GM18858 (cell line): ENCODE measurements at regions not wholly inside any gene's neighbourhood (a gene's known extent, or its start where the extent isn't known, plus 50 kb on each side); places are given as distances from the start of the nearest gene placed in this dataset.
"Not testable (repeated sequence)": the region's sequence is repeated elsewhere in the genome, so short reads cannot be mapped to it uniquely, and the experiment has no call there.

ENCODE experiments used
- ATAC-seq: cut with Tn5 transposase; IDR thresholded peaks from one replicate; pipeline ENCODE4 v1.9.1; 2021; ENCODE audit not compliant: unreplicated experiment

DNA sequence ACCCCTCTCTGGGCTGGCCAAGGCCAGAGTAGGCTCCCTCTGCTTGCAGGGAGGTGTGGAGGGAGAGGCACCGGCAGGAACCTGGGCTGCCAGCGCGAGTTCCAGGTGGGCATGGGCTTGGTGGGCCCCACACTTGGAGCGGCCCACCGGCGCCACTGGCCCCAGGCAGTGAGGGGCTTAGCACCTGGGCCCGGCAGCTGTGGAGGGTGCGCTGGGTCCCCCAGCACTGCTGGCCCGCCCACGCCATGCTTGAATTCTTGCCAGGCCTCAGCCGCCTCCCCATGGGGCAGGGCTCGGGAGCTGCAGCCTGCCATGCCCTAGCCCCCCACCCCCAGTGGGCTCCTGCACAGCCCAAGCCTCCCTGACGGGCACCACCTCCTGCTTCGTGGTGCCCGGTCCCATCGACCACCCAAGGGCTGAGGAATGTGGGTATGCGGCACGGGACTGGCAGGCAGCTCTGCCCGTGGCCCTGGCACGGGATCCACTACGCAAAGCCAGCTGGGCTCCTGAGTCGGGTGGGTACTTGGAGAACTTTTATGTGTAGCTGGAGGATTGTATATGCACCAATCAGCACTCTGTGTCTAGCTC is 1648.0 kb downstream of the OLFM4 start:
- no peak for ATAC-seq

DNA sequence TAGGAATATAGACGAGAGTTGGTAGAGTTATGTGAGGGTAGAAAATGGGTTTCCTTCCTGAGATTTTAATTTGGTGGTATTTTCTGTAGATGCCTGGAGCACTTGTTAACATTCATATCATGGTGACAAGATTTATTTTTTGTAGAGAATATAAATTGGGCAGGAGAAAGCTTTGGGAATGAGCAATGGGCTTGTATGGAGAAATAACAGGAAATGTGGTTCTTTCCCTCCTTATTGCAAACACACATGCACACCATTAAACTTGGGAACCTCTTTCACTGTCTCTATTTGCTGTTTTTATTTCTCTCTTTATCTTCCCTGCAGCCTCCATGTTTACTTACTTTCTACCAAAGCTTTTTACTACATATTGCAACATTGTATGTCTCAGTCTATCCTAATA is 1653.6 kb downstream of the OLFM4 start:
- ATAC-seq, result no peak

DNA sequence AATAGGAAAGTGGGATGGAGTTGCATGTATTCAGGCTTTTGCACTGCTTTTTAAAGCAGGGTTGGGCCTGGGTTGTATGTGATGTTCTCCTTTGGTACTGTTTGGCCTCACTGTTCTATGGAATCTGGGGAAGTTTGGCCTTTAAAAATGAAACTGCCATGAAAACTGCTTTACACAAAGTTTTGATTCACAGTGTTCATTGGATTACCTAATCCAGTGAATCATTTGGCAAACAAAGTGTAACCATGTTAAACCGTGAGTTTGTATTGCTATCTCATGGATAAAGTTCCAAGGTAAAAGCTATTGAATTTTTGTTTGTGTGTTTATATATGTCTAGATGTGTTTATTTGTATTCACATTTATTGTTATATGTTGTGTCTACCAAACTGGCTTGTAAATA is 1658.6 kb downstream of the OLFM4 start:
- no peak for ATAC-seq

DNA sequence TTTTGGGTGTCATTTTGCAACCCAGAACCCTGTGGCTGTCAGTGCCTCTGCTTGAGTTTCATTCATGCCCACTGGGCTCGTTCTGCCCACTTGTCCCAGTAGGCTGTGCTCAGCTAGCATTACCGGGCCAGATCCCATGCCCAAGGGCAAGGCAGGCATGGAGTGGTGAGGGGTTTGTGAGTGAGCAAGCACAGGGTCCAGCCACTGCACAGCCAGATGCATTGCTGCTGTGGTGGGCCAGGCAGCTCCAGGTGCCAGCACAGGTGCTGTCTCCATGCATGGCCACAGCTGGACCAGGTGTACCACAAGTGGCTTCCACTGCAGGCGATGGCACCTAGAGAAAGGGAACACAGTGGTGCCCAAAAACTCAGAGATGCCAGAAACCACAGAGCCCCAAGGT is 1671.2 kb downstream of the OLFM4 start:
- ATAC-seq, result no peak

DNA sequence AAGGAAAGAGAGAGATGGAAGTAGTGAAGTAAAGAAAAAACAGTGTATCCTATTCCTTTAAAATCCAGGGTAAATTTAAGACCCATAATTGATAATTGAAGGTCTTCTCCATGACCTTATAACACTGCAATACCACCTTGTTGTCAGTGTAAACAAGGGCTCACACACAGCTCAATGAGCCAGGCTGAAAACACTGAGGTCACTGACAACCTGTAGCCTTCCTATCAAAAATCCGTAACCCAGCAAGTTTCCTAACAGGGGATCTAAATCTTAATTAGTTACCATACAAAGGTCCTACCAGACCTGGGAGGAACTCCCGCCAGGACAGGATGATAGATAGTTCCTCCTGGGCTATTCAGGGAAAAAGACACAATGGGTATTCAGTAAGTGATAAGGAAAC is 1677.1 kb downstream of the OLFM4 start:
- ATAC-seq, result no peak

DNA sequence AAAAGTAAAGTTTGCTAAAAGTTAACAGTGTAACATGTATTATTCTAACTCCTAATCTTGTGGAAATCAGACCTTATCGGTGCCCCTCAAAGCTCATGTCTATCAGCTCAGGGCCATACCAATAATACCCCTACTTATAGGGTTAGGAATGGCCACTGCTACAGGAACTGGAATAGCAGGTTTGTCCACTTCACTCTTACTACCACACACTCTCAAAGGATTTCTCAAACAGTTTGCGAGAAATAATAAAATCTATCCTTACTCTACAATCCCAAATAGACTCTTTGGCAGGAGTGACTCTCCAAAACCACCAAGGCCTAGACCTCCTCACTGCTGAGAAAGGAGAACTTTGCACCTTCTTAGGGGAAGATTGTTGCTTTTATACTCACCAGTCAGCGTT is 1677.7 kb downstream of the OLFM4 start:
- ATAC-seq, result no peak

DNA sequence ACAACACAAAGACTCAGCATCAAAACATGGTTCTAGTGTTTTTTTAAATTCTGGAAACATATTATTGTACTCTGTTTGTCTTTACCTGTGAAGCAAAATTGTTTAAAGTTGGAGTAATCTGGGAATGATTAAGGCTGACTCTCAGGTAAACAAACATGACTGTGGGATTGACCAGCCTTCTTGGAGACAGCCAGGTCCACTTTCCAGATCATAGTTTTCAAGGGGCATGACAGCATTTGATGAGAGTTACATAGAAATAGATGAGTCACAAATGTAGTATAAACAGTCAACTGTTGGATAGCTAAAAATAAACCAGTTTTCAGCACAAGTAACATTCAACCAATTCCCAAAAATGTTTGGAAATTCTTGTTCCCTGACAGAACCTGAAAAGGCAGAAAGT is 1680.9 kb downstream of the OLFM4 start:
- ATAC-seq, result no peak

DNA sequence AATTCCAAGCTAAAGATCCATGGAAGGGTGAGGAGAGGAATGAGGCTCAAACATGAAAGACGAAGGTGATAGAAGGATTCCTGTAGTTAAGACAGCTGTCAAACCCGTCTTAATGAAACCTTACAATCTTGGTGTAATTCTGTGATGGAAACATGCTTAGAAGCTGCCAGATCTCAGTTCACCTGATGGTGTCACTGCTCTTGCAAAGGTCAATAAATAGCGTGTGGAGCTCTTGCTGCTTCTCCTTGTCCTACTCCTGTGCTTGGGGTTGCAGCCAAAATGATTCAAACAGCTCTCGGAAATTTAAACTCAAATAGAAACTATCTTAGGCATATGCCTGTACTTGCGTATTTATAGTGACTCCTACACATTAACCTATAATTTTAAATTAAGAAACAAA is 1705.0 kb downstream of the OLFM4 start:
- ATAC-seq, result no peak

DNA sequence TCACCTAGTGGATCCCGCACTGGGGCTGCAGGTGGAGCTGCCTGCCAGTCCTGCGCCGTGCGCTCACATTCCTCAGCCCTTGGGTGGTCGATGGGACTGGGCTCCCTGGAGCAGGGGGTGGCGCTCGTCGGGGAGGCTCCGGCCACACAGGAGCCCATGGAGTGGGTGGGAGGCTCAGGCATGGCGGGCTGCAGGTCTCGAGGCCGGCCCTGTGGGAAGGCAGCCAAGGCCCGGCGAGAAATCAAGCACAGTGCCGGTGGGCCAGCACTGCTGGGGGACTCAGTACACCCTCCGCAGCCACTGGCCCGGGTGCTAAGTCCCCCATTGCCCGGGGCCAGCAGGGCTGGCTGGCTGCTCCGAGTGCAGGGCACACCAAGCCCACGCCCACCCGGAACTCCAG is 1708.6 kb downstream of the OLFM4 start:
- ATAC-seq, result not testable (repeated sequence)

DNA sequence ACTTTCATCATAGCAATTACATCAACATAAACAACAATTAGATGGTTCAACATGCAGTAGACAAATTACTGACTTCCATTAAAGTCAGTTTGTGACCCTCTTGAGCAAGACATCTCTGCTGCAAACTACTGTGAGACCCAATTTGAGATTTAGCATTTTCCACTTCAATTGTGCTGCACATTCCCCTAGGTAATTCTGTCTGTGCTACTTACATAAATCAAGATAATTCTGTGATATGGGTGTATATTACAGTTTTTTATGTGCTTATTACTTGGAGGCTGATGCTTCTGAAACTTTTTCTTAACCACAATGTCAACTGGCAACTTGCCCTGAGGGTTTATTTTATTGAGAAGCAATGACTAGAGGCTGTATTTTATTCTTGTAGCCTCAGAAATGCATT is 1714.4 kb downstream of the OLFM4 start:
- no peak for ATAC-seq

DNA sequence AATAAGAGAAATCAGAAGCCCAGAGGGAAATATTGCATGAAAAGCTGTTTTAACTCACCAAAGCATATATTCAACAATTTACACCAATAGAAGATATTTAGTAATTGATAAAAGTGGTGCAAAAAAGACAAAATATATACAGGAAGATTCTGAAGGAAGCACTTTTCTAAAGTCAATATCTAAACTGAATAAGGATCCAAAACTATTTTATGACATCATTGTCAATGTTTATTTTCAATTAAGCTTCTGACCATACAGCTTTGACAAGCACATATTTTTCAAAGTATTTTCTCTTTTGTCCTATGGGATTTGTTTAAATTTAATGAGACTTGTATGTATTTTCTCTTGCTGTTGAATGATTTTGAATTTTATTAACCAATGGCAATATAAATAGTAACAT is 1716.1 kb downstream of the OLFM4 start:
- ATAC-seq, result no peak

DNA sequence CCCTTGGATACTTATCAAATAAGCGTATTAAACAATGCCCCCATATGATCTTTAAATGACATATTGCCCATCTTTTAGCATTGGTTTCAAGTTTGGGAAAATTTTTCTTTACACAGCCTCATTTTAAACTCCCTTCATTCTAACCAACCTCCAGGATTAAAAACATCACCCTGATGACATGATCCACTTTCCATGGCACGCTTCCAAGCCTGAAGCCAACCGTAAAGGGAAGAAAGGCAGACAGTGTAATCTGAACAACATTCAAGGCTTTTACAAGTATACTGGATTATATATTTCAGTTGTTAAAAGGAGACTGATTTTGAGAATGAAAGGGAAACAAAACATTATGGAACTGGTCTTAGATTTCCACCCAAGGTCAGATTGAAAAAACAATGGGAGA is 1721.9 kb downstream of the OLFM4 start:
- no peak for ATAC-seq

DNA sequence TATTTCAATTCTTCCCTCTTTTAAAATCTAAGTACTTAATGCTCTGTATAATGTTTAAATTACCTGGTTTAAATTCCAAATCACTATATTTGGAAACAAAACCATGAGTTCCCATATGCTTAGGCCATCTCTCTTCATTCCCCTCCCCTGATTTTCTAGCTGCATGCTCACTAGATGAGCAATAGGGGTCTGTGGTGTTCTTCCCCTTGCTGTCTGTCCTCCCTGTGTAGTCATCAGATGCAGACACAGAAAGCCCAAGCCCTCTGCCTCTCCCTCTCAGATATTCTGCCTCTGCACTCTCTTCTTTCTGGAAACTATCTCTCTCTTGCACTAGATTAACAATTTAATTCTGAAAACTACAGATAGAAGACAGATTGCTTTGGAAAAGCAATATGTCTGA is 1730.2 kb downstream of the OLFM4 start:
- no peak for ATAC-seq

DNA sequence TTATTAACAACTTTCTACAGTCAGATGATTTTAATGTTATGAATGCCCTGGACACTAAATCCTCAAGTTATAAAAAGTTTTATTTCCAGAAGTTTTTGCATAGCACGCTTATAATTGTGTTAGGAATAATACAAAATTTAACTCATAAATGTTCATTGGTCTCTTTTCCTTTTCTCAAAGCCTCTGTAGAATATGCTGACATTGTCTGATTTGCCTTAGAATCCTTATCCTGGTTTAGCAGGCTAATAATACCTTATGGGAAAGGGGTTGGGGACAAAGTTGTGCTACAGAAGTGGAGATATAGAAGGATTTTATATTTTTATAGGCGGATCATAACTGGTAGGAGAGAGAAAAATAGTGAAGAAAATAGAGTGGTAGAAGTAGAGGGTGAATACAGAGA is 1739.6 kb downstream of the OLFM4 start:
- no peak for ATAC-seq

DNA sequence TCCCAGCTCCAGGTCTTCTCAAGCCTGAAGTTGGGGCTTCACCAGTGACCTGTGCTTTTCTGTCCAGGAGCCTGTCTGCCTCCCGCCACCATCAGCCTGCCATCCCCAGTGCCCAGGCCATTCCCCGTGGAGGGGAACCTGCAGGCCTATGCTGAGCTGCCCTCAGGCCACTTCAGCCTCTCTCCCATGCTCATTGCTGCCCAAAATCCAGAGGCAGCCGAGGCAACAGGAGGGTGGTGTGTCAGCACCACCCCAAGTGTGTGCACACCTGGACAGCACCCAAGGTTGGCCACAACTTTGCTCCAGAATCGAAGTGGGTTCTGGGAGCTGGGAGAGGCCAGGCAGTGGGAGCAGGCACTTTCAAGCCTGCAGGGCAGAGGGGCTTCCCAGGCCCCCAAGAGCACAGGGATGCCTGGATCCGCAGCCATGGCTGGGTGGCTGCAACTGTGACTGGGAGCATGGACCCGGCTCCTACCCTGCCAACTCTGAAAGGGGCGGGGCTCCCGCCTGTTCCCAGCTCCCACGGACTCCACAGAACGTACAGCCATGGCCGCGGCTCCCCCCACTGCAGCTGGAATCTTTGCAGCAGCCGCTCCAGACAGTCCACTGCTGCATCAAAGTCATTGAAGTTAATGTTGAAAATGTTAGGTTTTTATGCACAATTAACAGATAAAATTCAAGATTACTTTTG is 1747.0 kb downstream of the OLFM4 start:
- ATAC-seq, result no peak

DNA sequence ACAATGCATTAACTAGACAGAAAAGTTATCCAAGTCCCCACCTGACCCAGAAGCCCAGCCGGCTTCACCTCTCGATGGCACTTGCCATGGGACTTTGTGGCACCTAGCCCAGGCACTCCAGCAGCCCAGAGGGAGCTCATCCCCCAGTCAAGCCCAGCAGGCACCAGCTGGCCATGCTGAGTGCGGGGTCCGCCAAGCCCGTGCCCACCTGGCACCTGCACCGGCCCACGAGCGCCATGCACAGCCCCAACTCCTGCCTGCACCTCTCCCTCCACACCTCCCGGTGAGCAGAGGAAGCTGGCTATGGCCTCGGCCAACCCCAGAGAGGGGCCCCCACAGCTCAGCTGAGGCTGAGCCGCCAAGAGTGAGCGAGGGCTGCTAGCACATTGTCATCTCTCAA is 1759.1 kb downstream of the OLFM4 start:
- ATAC-seq, result no peak

DNA sequence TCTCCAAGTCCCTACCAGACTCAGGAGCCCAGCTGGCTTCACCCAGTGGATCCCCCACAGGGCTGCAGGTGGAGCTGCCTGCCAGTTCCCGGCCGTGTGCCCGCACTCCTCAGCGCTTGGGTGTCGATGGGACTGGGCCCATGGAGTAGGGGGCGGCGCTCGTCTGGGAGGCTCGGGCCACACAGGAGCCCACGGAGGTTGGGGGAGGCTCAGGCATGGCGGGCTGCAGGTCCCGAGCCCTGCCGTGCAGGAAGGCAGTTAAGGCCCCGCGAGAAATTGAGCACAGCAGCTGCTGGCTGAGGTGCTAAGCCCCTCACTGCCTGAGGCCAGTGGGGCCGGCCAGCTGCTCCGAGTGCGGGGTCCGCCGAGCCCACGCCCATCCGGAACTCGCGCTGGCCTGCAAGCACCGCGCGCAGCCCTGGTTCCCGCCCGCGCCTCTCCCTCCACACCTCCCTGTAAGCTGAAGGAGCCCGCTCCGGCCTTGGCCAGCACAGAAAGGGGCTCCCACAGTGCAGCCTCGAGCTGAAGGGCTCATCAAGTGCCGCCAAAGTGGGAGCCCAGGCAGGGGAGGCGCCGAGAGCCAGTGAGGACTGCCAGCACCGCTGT is 1771.1 kb downstream of the OLFM4 start:
- ATAC-seq, result no peak

DNA sequence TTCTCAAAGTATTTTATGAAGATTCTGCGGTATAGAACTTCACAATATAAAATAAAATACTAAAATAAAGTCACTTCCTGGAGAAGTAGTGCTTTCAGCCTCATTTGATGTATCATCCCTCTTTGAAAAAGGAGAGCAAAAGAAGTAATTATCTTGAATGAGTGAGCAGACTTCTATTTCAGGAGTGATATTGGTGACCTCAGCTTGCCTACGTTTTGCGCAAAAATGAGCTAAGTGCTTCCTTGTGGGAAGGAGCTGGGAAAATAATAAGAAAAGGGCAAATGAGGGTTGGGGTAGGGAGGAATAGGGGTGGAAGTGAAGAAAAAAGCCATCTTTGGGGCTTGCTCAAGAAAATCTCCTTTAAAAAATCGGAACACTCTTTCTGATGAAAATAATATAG is 1773.6 kb downstream of the OLFM4 start:
- ATAC-seq, result no peak

DNA sequence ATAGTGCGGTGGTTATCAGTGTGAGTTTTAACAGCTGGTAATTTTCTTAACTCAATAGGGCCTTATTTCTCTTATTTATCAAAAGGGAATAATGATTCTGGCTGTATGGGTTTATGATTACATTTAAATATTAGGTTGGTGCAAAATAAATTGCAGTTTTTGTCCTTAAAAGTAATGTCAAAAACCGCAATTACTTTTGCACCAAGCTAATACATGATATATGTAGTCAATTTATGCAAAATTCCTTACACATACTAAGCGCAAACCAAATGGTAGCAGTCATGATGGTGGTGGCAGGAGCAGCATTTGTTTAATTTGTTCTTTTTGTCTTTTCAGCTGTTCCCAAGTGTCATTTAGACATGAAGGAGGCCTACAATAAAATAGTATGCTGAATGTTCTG is 1777.1 kb downstream of the OLFM4 start:
- no peak for ATAC-seq

DNA sequence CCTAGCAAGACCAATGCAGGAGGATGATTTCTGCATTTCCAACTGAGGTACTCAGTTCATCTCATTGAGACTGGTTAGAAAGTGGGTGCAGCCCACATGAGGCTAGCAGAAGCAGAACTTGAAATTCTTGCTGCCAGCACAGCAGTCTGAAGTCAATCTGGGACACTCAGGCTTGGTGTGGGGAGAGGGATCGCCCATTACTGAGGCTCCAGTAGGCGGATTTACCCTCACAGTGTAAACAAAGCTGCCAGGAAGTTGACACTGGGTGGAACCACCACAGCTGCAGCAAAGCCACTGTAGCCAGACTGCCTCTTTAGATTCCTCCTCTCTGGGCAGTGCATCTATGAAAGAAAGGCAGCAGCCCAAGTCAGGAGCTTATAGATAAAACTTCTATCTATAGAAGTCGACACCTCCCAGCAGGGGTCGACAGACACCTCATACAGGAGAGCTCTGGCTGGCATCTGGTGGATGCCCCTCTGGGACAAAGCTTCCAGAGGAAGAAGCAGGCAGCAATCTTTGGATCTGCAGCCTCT is 1793.4 kb downstream of the OLFM4 start:
- ATAC-seq, result not testable (repeated sequence)

DNA sequence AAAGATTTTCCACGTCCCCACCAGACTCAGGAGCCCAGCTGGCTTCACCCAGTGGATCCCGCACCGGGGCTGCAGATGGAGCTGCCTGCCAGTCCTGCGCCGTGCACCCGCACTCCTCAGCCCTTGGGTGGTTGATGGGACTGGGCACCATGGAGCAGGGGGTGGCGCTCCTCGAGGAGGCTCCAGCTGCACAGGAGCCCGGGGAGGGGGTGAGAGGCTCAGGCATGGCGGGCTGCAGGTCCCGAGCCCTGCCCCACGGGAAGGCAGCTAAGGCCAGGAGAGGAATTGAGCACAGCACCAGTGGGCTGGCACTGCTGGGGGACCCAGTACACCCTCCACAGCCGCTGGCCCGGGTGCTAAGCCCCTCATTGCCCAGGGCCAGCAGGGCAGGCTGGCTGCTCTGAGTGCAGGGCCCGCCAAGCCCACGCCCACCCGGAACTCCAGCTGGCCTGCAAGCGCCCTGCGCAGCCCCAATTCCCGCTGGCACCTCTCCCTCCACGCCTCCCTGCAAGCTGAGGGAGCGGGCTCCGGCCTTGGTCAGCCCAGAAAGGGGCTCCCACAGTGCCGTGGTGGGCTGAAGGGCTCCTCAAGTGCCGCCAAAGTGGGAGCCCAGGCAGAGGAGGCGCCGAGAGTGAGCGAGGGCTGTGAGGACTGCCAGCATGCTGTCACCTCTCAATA is 1800.9 kb downstream of the OLFM4 start:
- not testable (repeated sequence) for ATAC-seq

DNA sequence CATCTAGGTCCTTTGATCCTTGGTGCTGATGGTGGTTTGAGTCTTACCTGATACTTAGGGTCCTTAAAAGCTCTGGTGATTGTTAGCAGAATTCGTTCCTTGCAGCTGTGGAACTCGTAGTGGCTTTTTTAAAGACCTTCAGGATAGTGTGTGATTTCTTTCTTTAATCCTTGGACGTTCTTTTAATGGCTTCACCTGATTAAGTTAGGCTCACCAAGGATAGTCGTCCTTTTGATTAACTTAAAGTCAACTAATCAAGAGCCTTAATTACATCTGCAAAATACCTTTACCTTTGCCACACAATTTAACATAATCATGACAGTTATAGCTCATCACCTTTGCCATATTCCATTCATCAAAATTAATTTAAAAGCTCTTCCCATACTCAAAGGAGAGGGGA is 1807.7 kb downstream of the OLFM4 start:
- ATAC-seq, result no peak
